ENCODE measurements at regions not wholly inside any gene's neighbourhood (a gene's known extent, or its start where the extent isn't known, plus 50 kb on each side); places are given as distances from the start of the nearest gene placed in this dataset.

GRCh38 chr11:17132654-17133053 is 55.2 kb upstream of the RPS13 start:
- ChIA-PET POLR2A (no interaction called here), CTCF (no interaction called here)
- TF ChIP-seq PKNOX1 (IDR thresholded peaks at IDR 0.05) (no peak), NFRKB (IDR thresholded peaks at IDR 0.05) (no peak), SP1 (IDR thresholded peaks at IDR 0.05) (no peak), FOXA1 (IDR thresholded peaks at IDR 0.05) (no peak), FOXM1 (IDR thresholded peaks at IDR 0.05; ENCODE audit: borderline replicate concordance) (no peak), ZNF384 (IDR thresholded peaks at IDR 0.05) (no peak)
- no peak for DNase-seq (ENCODE audit: extremely low spot score)

GRCh38 chr11:17129003-17129402 is 51.5 kb upstream of the RPS13 start:
- CTCF ChIA-PET = no interaction called here
- TF ChIP-seq ELF4 (IDR thresholded peaks at IDR 0.05) (no peak), SP1 (IDR thresholded peaks at IDR 0.05) (no peak), CTBP1 (IDR thresholded peaks at IDR 0.05; ENCODE audit: borderline replicate concordance) (no peak), SUZ12 (IDR thresholded peaks at IDR 0.05) (no peak), ARNT (IDR thresholded peaks at IDR 0.05) (no peak), TARDBP (IDR thresholded peaks at IDR 0.05) (no peak), FOXK2 (IDR thresholded peaks at IDR 0.05) (no peak)

More at GRCh38 chr11:17129003-17129402, 51.5 kb upstream of the RPS13 start:
- DNase-seq (ENCODE audit: extremely low spot score) = no peak
- POLR2A ChIA-PET = no interaction called here
